Activated CD4-positive, CD25-positive, alpha-beta regulatory T cell treated with anti-CD3 and anti-CD28 coated beads, Interleukin-2, amount 50 U/mL, for 24 hours (primary cell): ENCODE measurements at regions not wholly inside any gene's neighbourhood (a gene's known extent, or its start where the extent isn't known, plus 50 kb on each side); places are given as distances from the start of the nearest gene placed in this dataset.

Experiments
- ATAC-seq, 2 donors: fragments of 150-1000 bp; cut with Tn5 transposase; one replicate each; pipeline ENCODE4 v1.10.0; 2021; ENCODE audit warnings: mild to moderate bottlenecking in 1 of 2, moderate library complexity in 1 of 2

- no peak for ATAC-seq
Observed at GRCh38 chr13:84399320-84400085, 517.2 kb upstream of the SLITRK1 start.

GRCh38 chr13:84393981-84394625, 511.8 kb upstream of the SLITRK1 start:
- ATAC-seq, result no peak

GRCh38 chr13:84380866-84381265, 498.6 kb upstream of the SLITRK1 start:
- no peak for ATAC-seq

- ATAC-seq, result no peak
Observed at GRCh38 chr13:84377106-84377505, 494.8 kb upstream of the SLITRK1 start.

GRCh38 chr13:84366506-84366905, 484.2 kb upstream of the SLITRK1 start:
- no peak for ATAC-seq

GRCh38 chr13:84362777-84363176, 480.5 kb upstream of the SLITRK1 start:
- no peak for ATAC-seq

- no peak for ATAC-seq
Observed at GRCh38 chr13:84360822-84361221, 478.5 kb upstream of the SLITRK1 start.

- ATAC-seq, result no peak
Observed at GRCh38 chr13:84358601-84359000, 476.3 kb upstream of the SLITRK1 start.

GRCh38 chr13:84352946-84353345, 470.7 kb upstream of the SLITRK1 start:
- ATAC-seq, result no peak

- no peak for ATAC-seq
Observed at GRCh38 chr13:84339456-84339855, 457.2 kb upstream of the SLITRK1 start.

GRCh38 chr13:84332346-84332745, 450.1 kb upstream of the SLITRK1 start:
- no peak for ATAC-seq

- ATAC-seq, result no peak
Observed at GRCh38 chr13:84315527-84315926, 433.3 kb upstream of the SLITRK1 start.

- ATAC-seq, result no peak
Observed at GRCh38 chr13:84303035-84303434, 420.8 kb upstream of the SLITRK1 start.

GRCh38 chr13:84297251-84297650, 415.0 kb upstream of the SLITRK1 start:
- no peak for ATAC-seq

- ATAC-seq, result no peak
Observed at GRCh38 chr13:84296401-84296800, 414.1 kb upstream of the SLITRK1 start.

- ATAC-seq, result no peak
Observed at GRCh38 chr13:84294576-84294975, 412.3 kb upstream of the SLITRK1 start.

- ATAC-seq, result no peak
Observed at GRCh38 chr13:84290386-84290785, 408.1 kb upstream of the SLITRK1 start.

- no peak for ATAC-seq
Observed at GRCh38 chr13:84279166-84279565, 396.9 kb upstream of the SLITRK1 start.

GRCh38 chr13:84272877-84273562, 390.7 kb upstream of the SLITRK1 start:
- no peak for ATAC-seq

GRCh38 chr13:84265257-84265764, 383.0 kb upstream of the SLITRK1 start:
- no peak for ATAC-seq

GRCh38 chr13:84263354-84264069, 381.2 kb upstream of the SLITRK1 start:
- ATAC-seq, result no peak

- ATAC-seq, result no peak
Observed at GRCh38 chr13:84255226-84255797, 373.0 kb upstream of the SLITRK1 start.

GRCh38 chr13:84249463-84249862, 367.2 kb upstream of the SLITRK1 start:
- ATAC-seq, result no peak
